GM13977 (cell line): ENCODE measurements at regions not wholly inside any gene's neighbourhood (a gene's known extent, or its start where the extent isn't known, plus 50 kb on each side); places are given as distances from the start of the nearest gene placed in this dataset.

Source experiments
- DNase-seq: peaks from one replicate; pipeline ENCODE4 v3.0.0; 2012; ENCODE audit warnings: low spot score
- CTCF ChIP-seq: IDR thresholded peaks from 2 replicates; pipeline ENCODE4 v1.5.1; 2012; ENCODE audit warnings: mild to moderate bottlenecking, control low read depth; ENCODE audit not compliant: insufficient read depth; ENCODE audit errors: extremely low read depth, missing control alignments
- in situ Hi-C: fragments of 300-500 bp; cut with MboI; formaldehyde crosslinking; loops from one replicate; pipeline ENCODE4 v1.12.0; 2022; ENCODE audit warnings: low sequenced_read_pairs, low pct_unique_long_range_greater_than_20kb, mixed read lengths, inconsistent platforms; ENCODE audit not compliant: unreplicated experiment

GRCh38 chr15:39125904-39126303 lies 455.0 kb upstream of the THBS1 start:
- in situ Hi-C loops: no loop called here
- DNase-seq: peak; percentile 51
- peak; percentile 71 for TF ChIP-seq CTCF

- no peak for DNase-seq
- no peak for TF ChIP-seq CTCF
- in situ Hi-C loops: no loop called here
Observed at GRCh38 chr15:39127151-39127790, 453.6 kb upstream of the THBS1 start.

- DNase-seq: no peak
- TF ChIP-seq CTCF: no peak
- in situ Hi-C loops: no loop called here
Observed at GRCh38 chr15:39127925-39128617, 452.8 kb upstream of the THBS1 start.

GRCh38 chr15:39128746-39129145 lies 452.1 kb upstream of the THBS1 start:
- in situ Hi-C loops: no loop called here
- no peak for DNase-seq
- no peak for TF ChIP-seq CTCF

- no peak for TF ChIP-seq CTCF
- in situ Hi-C loops: no loop called here
- no peak for DNase-seq
Observed at GRCh38 chr15:39130556-39131379, 450.1 kb upstream of the THBS1 start.

GRCh38 chr15:39131609-39132008 lies 449.3 kb upstream of the THBS1 start:
- in situ Hi-C loops: no loop called here
- TF ChIP-seq CTCF: no peak
- no peak for DNase-seq
